Upper lobe of left lung (tissue), 6 donors: ENCODE measurements at regions not wholly inside any gene's neighbourhood (a gene's known extent, or its start where the extent isn't known, plus 50 kb on each side); places are given as distances from the start of the nearest gene placed in this dataset.
A peak's percentile ranks its signal among the peaks of the same experiment; 100 is the strongest.

Source experiments
- ATAC-seq, 2 donors: fragments of 200-7000 bp; cut with Tn5 transposase; one replicate each; pipeline ENCODE4 v1.9.1; 2022; ENCODE audit warnings: mild to moderate bottlenecking in 2 of 2, moderate library complexity in 2 of 2; ENCODE audit not compliant: low FRiP score in 2 of 2
- DNase-seq, 2 donors: peaks; one replicate each; pipeline ENCODE4 v3.0.0-alpha.2; 2019 to 2020
- H3K27ac ChIP-seq, 4 donors: fragments of 200-600 bp; sonication (generic); one replicate each; pipeline ENCODE4 v1.5.1; 2016 to 2019
- H3K27me3 ChIP-seq, 4 donors: fragments of 200-600 bp; sonication (generic); one replicate each; pipeline ENCODE4 v1.5.1; 2017 to 2019
- H3K36me3 ChIP-seq, 4 donors: fragments of 200-600 bp; sonication (generic); one replicate each; pipeline ENCODE4 v1.5.1; 2016 to 2019
- H3K4me1 ChIP-seq, 4 donors: fragments of 200-600 bp; sonication (generic); one replicate each; pipeline ENCODE4 v1.5.1; 2018 to 2019
- H3K4me3 ChIP-seq, 4 donors: fragments of 200-600 bp; sonication (generic); one replicate each; pipeline ENCODE4 v1.5.1; 2017 to 2019; ENCODE audit warnings: mild to moderate bottlenecking in 2 of 4, moderate library complexity in 1 of 4
- H3K9me3 ChIP-seq, 4 donors: fragments of 200-600 bp; sonication (generic); one replicate each; pipeline ENCODE4 v1.5.1; 2018 to 2019
- EP300 ChIP-seq, 4 donors: sonication (generic); formaldehyde crosslinking; IDR thresholded peaks; one replicate each; pipeline ENCODE4 v1.5.1; 2017; ENCODE audit warnings: antibody characterized with exemption in 4 of 4, control low read depth in 2 of 4
- POLR2A ChIP-seq, 4 donors: fragments of 450-650 bp; IDR thresholded peaks; one replicate each; pipeline ENCODE4 v1.5.1; 2016 to 2017; ENCODE audit warnings: antibody characterized with exemption in 4 of 4, mild to moderate bottlenecking in 2 of 4
- POLR2AphosphoS5 ChIP-seq, 2 donors: sonication (generic); formaldehyde crosslinking; IDR thresholded peaks; one replicate each; pipeline ENCODE4 v1.5.1; 2017; ENCODE audit warnings: antibody characterized with exemption in 2 of 2
- WGBS, 2 donors: methylation state at CpG; one replicate each; pipeline ENCODE4 v1.1.5; 2017 to 2018; 5-methylcytosine and 5-hydroxymethylcytosine counted together
- TF ChIP-seq, protein P1 (sequence below), 6 experiments: fragments of 450-650 bp in 4 of 6; fragments of 200-600 bp in 2 of 6; sonication (generic) in 2 of 6; IDR thresholded peaks; one replicate each; pipeline ENCODE4 v1.5.1; 2016 to 2019; ENCODE audit warnings: antibody characterized with exemption in 6 of 6
- donor health status: DM: no; HTN: no; CAD: no; lungs with moderate emphysema.
- donor health status: DM: no; HTN: yes; CAD: no; lungs with severe emphysema.

DNA sequence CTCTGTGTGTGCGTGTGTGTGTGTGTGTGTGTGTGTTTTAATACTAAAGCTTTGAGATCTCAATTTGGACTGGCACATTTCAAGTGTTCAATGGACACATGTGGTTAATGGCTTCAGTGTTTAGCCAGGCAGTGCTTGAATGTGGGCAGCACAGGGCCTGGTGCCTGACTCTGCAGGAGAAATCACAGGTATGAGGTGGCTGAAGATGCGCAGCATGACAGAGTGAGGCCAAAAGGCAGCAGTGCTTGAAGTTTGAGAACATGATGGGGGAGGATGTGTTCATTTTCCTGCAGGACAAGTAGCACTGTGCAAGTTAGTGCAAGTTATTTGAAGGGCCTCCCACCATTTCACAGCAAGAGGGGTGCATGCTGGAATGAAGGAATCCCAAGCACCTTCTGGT is 620.5 kb upstream of the TBL1XR1 start:
- Histone ChIP-seq H3K4me1 (peaks cover 5 to 25% (median 7%) of the 10 kb centered on the region in 4 donors), H3K9me3 (no peaks in the 10 kb centered on the region), H3K36me3 (no peaks in the 10 kb centered on the region), H3K27ac (peak overlapping the region in 3 of 4 donors; percentile 6 to 68 (median 32)), H3K4me3 (no peak overlapping the region), H3K27me3 (no peaks in the 10 kb centered on the region)
- TF ChIP-seq POLR2A (IDR thresholded peaks at IDR 0.05), result no peak
- no peak for TF ChIP-seq POLR2AphosphoS5 (IDR thresholded peaks at IDR 0.05)
- TF ChIP-seq EP300 (IDR thresholded peaks at IDR 0.05), result no peak
- TF ChIP-seq, protein P1, sequence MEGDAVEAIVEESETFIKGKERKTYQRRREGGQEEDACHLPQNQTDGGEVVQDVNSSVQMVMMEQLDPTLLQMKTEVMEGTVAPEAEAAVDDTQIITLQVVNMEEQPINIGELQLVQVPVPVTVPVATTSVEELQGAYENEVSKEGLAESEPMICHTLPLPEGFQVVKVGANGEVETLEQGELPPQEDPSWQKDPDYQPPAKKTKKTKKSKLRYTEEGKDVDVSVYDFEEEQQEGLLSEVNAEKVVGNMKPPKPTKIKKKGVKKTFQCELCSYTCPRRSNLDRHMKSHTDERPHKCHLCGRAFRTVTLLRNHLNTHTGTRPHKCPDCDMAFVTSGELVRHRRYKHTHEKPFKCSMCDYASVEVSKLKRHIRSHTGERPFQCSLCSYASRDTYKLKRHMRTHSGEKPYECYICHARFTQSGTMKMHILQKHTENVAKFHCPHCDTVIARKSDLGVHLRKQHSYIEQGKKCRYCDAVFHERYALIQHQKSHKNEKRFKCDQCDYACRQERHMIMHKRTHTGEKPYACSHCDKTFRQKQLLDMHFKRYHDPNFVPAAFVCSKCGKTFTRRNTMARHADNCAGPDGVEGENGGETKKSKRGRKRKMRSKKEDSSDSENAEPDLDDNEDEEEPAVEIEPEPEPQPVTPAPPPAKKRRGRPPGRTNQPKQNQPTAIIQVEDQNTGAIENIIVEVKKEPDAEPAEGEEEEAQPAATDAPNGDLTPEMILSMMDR (IDR thresholded peaks at IDR 0.05), result no peak
- no peak for ATAC-seq
- no peak for DNase-seq
- WGBS, 2 donors, result 24 to 95% methylated on average over 2 of the region's 2 CpGs

DNA sequence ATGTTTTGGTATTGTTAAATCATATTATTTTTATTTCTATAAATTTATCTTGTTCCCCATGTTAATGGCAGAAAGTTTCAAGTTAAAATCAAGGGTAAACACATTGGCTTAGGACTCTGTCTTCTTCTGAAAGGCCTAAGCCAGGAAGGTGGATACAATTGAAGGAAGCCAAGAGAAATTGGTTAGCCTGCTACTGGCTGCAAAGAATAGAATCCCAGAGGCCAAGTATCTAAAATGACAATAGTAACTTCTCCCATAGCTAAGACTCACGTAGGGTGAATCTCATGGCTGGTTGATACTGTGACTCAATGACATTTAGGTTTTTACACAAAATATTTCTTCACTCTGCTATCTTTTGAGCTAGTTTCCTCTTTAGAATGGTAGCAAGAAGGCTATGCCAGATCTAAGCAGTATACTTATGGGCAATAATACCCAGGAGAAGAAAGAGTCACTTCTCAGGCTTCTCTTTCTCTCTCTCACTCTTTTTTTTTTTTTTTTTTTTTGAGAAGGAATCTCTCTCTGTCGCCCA is 621.5 kb upstream of the TBL1XR1 start:
- DNase-seq (no peak), ATAC-seq (no peak)
- H3K4me3 ChIP-seq, result no peak overlapping the region
- peak overlapping the region in 1 of 4 donors; percentile 6 for H3K27ac ChIP-seq
- TF ChIP-seq, protein P1 (IDR thresholded peaks at IDR 0.05), result no peak
- TF ChIP-seq POLR2AphosphoS5 (IDR thresholded peaks at IDR 0.05) (no peak), EP300 (IDR thresholded peaks at IDR 0.05) (no peak), POLR2A (IDR thresholded peaks at IDR 0.05) (no peak)
- WGBS, 2 donors, result 72 to 78% methylated on average over 2 of the region's 2 CpGs
- H3K9me3 ChIP-seq, result no peaks in the 10 kb centered on the region
- H3K36me3 ChIP-seq, result no peaks in the 10 kb centered on the region
- H3K27me3 ChIP-seq, result no peaks in the 10 kb centered on the region
- H3K4me1 ChIP-seq, result peaks cover 8 to 34% (median 15%) of the 10 kb centered on the region in 4 donors

DNA sequence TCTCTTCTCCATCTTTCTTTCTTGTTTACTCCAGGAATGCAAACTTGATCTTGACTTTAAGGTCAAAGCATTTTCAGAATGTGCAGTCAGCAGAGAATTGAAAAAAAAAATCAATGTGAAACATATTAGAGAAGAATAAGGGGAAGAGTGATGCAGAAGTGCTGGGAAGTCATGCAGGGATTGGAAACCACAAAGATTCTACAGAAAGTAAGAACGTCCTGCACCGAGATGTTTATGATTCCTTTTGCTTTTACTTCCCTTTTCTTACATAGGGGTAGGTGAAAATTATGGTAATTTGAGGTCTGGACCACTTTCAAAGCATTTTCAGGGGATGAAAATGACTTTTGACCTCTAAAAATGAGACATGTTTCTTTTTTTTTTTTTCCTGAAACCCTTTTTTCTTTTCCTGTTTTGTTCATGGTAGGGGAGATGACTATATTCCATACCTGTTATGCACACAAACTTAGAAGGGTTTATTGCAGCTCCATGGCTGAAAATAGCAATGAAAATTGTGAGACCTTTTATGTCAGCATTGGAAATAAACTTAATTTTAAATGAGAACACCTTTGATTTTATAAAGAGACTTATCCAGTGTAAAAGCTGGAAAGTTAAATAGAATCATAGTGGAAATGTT is 623.5 kb upstream of the TBL1XR1 start:
- TF ChIP-seq, protein P1 (IDR thresholded peaks at IDR 0.05), result no peak
- TF ChIP-seq POLR2A (IDR thresholded peaks at IDR 0.05), result no peak
- no peak for TF ChIP-seq POLR2AphosphoS5 (IDR thresholded peaks at IDR 0.05)
- TF ChIP-seq EP300 (IDR thresholded peaks at IDR 0.05), result no peak
- Histone ChIP-seq H3K4me3 (no peak overlapping the region), H3K9me3 (no peaks in the 10 kb centered on the region), H3K36me3 (no peaks in the 10 kb centered on the region), H3K27me3 (no peaks in the 10 kb centered on the region), H3K27ac (no peak overlapping the region), H3K4me1 (peaks cover 17 to 47% (median 28%) of the 10 kb centered on the region in 4 donors)
- DNase-seq (no peak), ATAC-seq (no peak)
- WGBS, 2 donors, result 56 to 59% methylated on average over 2 of the region's 2 CpGs

DNA sequence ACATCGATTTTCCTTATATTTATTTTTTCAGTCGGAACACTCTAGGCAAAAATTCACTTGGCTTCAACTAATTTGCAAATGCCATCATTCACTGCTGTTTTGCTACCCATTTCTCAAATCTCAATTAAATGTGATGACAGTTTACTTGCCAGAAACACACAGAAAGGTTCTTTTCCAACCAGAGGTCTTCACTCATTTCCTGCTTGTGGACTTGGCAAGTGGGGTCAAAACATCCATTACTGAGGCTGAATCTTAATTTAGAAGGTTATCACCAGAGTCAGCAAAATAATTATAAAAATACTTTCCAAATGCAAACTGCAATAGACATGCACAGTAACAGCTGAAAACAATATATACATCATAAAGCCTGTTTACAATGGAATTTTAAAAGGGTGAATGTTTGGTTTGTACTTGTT is 625.4 kb upstream of the TBL1XR1 start:
- no peaks in the 10 kb centered on the region for H3K9me3 ChIP-seq
- H3K27ac ChIP-seq, result no peak overlapping the region
- H3K4me1 ChIP-seq, result peaks cover 21 to 38% (median 28%) of the 10 kb centered on the region in 4 donors
- no peaks in the 10 kb centered on the region for H3K27me3 ChIP-seq
- no peak for ATAC-seq
- DNase-seq, result no peak
- WGBS, 2 donors, result 74 to 79% methylated on average over 2 of the region's 2 CpGs
- TF ChIP-seq POLR2A (IDR thresholded peaks at IDR 0.05), result no peak
- TF ChIP-seq POLR2AphosphoS5 (IDR thresholded peaks at IDR 0.05), result no peak
- TF ChIP-seq EP300 (IDR thresholded peaks at IDR 0.05), result no peak
- TF ChIP-seq, protein P1 (IDR thresholded peaks at IDR 0.05), result no peak
- H3K36me3 ChIP-seq, result no peaks in the 10 kb centered on the region
- no peak overlapping the region for H3K4me3 ChIP-seq
